Fibroblast of lung (primary cell): ENCODE measurements at regions not wholly inside any gene's neighbourhood (a gene's known extent, or its start where the extent isn't known, plus 50 kb on each side); places are given as distances from the start of the nearest gene placed in this dataset.

Source experiments
- CTCF ChIP-seq, 2 donors: IDR thresholded peaks in 1 of 2; conservative IDR thresholded peaks in 1 of 2; 1 replicate in 1 of 2; 2 replicates in 1 of 2; pipeline ENCODE4 v1.5.1; 2011 to 2012; ENCODE audit warnings: low read length in 2 of 2, control low read depth in 1 of 2, inconsistent platforms in 1 of 2, low read depth in 1 of 2, mild to moderate bottlenecking in 1 of 2
- EZH2 ChIP-seq: IDR thresholded peaks from 2 replicates; pipeline ENCODE4 v1.5.1; 2012; ENCODE audit warnings: low read length, control low read depth, mild to moderate bottlenecking; ENCODE audit errors: missing control alignments

- no peak for TF ChIP-seq CTCF (conservative IDR thresholded peaks at IDR 0.05 in 1 of 2, IDR thresholded peaks at IDR 0.05 in 1 of 2; ENCODE audit: low read depth in 1 of 2, low read length in 2 of 2)
- TF ChIP-seq EZH2: no peak
Measured at GRCh38 chr1:29459620-29459945, 223.3 kb downstream of the PTPRU start.
